ENCODE measurements at regions not wholly inside any gene's neighbourhood (a gene's known extent, or its start where the extent isn't known, plus 50 kb on each side); places are given as distances from the start of the nearest gene placed in this dataset.

GRCh38 chr11:37544491-37544890 lies 946.5 kb upstream of the RAG2 start:
- TF ChIP-seq POLR2A (IDR thresholded peaks at IDR 0.05; ENCODE audit: low read length) (no peak), GATA1 (IDR thresholded peaks at IDR 0.05; ENCODE audit: low read depth, low read length) (no peak)
